Skeletal muscle tissue (tissue), 3 donors: ENCODE measurements at regions not wholly inside any gene's neighbourhood (a gene's known extent, or its start where the extent isn't known, plus 50 kb on each side); places are given as distances from the start of the nearest gene placed in this dataset.

ENCODE experiments used
- H3K27ac ChIP-seq: one replicate; pipeline ENCODE4 v1.7.0; 2013; ENCODE audit warnings: mild to moderate bottlenecking, low read depth, low read length, inconsistent platforms
- H3K27me3 ChIP-seq, 3 donors: one replicate each; pipeline ENCODE4 v1.7.0; 2013; ENCODE audit warnings: low read length in 3 of 3; ENCODE audit not compliant: control insufficient read depth in 3 of 3, insufficient read depth in 3 of 3
- H3K36me3 ChIP-seq, 3 donors: one replicate each; pipeline ENCODE4 v1.7.0; 2013; ENCODE audit warnings: low read length in 3 of 3; ENCODE audit not compliant: control insufficient read depth in 3 of 3, insufficient read depth in 3 of 3
- H3K4me1 ChIP-seq, 3 donors: one replicate each; pipeline ENCODE4 v1.7.0; 2013; ENCODE audit warnings: low read length in 3 of 3, mild to moderate bottlenecking in 3 of 3; ENCODE audit not compliant: control insufficient read depth in 3 of 3, insufficient read depth in 3 of 3
- H3K4me3 ChIP-seq, 3 donors: one replicate each; pipeline ENCODE4 v1.7.0; 2013; ENCODE audit warnings: low read length in 3 of 3
- H3K9ac ChIP-seq, 3 donors: one replicate each; pipeline ENCODE4 v1.7.0; 2013; ENCODE audit warnings: low read length in 3 of 3, mild to moderate bottlenecking in 3 of 3, moderate library complexity in 2 of 3, low read depth in 1 of 3
- H3K9me3 ChIP-seq, 3 donors: one replicate each; pipeline ENCODE4 v1.7.0; 2013; ENCODE audit warnings: low read length in 3 of 3; ENCODE audit not compliant: control insufficient read depth in 3 of 3
- donor health status: Osteomylitis.

- Histone ChIP-seq H3K36me3 (no peaks in the 10 kb centered on the region), H3K9ac (no peak overlapping the region), H3K27ac (no peak overlapping the region), H3K4me1 (no peaks in the 10 kb centered on the region), H3K4me3 (no peak overlapping the region), H3K9me3 (no peaks in the 10 kb centered on the region), H3K27me3 (no peaks in the 10 kb centered on the region)
Measured at GRCh38 chr10:36681751-36682632, 443.4 kb upstream of the ANKRD30A start.

GRCh38 chr10:36679554-36679953 lies 445.8 kb upstream of the ANKRD30A start:
- Histone ChIP-seq H3K9me3 (no peaks in the 10 kb centered on the region), H3K9ac (no peak overlapping the region), H3K4me3 (no peak overlapping the region), H3K27me3 (no peaks in the 10 kb centered on the region), H3K27ac (no peak overlapping the region), H3K36me3 (no peaks in the 10 kb centered on the region), H3K4me1 (no peaks in the 10 kb centered on the region)

- Histone ChIP-seq H3K4me3 (no peak overlapping the region), H3K27me3 (no peaks in the 10 kb centered on the region), H3K36me3 (no peaks in the 10 kb centered on the region), H3K4me1 (no peaks in the 10 kb centered on the region), H3K27ac (no peak overlapping the region), H3K9ac (no peak overlapping the region), H3K9me3 (no peaks in the 10 kb centered on the region)
Measured at GRCh38 chr10:36677431-36677768, 448.0 kb upstream of the ANKRD30A start.

- no peaks in the 10 kb centered on the region for H3K4me1 ChIP-seq
- H3K9ac ChIP-seq: no peak overlapping the region
- H3K4me3 ChIP-seq: no peak overlapping the region
- no peaks in the 10 kb centered on the region for H3K36me3 ChIP-seq
- H3K27me3 ChIP-seq: no peaks in the 10 kb centered on the region
- H3K27ac ChIP-seq: no peak overlapping the region
- no peaks in the 10 kb centered on the region for H3K9me3 ChIP-seq
Measured at GRCh38 chr10:36676756-36677430, 448.5 kb upstream of the ANKRD30A start.

- no peaks in the 10 kb centered on the region for H3K4me1 ChIP-seq
Measured at GRCh38 chr10:36676321-36676720, 449.1 kb upstream of the ANKRD30A start.

GRCh38 chr10:36675458-36675880 lies 449.9 kb upstream of the ANKRD30A start:
- Histone ChIP-seq H3K9me3 (no peaks in the 10 kb centered on the region), H3K4me1 (no peaks in the 10 kb centered on the region), H3K9ac (no peak overlapping the region), H3K4me3 (no peak overlapping the region), H3K36me3 (no peaks in the 10 kb centered on the region), H3K27me3 (no peaks in the 10 kb centered on the region), H3K27ac (no peak overlapping the region)

More at GRCh38 chr10:36676321-36676720, 449.1 kb upstream of the ANKRD30A start:
- Histone ChIP-seq H3K27me3 (no peaks in the 10 kb centered on the region), H3K9me3 (no peaks in the 10 kb centered on the region), H3K9ac (no peak overlapping the region), H3K36me3 (no peaks in the 10 kb centered on the region), H3K4me3 (no peak overlapping the region), H3K27ac (no peak overlapping the region)

GRCh38 chr10:36671607-36672006 lies 453.8 kb upstream of the ANKRD30A start:
- H3K9ac ChIP-seq: no peak overlapping the region
- H3K27me3 ChIP-seq: no peaks in the 10 kb centered on the region
- H3K27ac ChIP-seq: no peak overlapping the region
- no peak overlapping the region for H3K4me3 ChIP-seq
- no peaks in the 10 kb centered on the region for H3K36me3 ChIP-seq
- H3K4me1 ChIP-seq: no peaks in the 10 kb centered on the region
- H3K9me3 ChIP-seq: no peaks in the 10 kb centered on the region

GRCh38 chr10:36670621-36671402 lies 454.6 kb upstream of the ANKRD30A start:
- Histone ChIP-seq H3K4me3 (no peak overlapping the region), H3K9ac (no peak overlapping the region), H3K36me3 (no peaks in the 10 kb centered on the region), H3K4me1 (no peaks in the 10 kb centered on the region), H3K27me3 (no peaks in the 10 kb centered on the region), H3K9me3 (no peaks in the 10 kb centered on the region), H3K27ac (no peak overlapping the region)

- no peaks in the 10 kb centered on the region for H3K4me1 ChIP-seq
- no peak overlapping the region for H3K27ac ChIP-seq
- no peaks in the 10 kb centered on the region for H3K9me3 ChIP-seq
- H3K9ac ChIP-seq: no peak overlapping the region
- no peaks in the 10 kb centered on the region for H3K27me3 ChIP-seq
- H3K36me3 ChIP-seq: no peaks in the 10 kb centered on the region
- no peak overlapping the region for H3K4me3 ChIP-seq
Measured at GRCh38 chr10:36669615-36670352, 455.6 kb upstream of the ANKRD30A start.
